ENCODE measurements at regions not wholly inside any gene's neighbourhood (a gene's known extent, or its start where the extent isn't known, plus 50 kb on each side); places are given as distances from the start of the nearest gene placed in this dataset.
"Not testable (repeated sequence)": the region's sequence is repeated elsewhere in the genome, so short reads cannot be mapped to it uniquely, and the experiment has no call there.

DNA sequence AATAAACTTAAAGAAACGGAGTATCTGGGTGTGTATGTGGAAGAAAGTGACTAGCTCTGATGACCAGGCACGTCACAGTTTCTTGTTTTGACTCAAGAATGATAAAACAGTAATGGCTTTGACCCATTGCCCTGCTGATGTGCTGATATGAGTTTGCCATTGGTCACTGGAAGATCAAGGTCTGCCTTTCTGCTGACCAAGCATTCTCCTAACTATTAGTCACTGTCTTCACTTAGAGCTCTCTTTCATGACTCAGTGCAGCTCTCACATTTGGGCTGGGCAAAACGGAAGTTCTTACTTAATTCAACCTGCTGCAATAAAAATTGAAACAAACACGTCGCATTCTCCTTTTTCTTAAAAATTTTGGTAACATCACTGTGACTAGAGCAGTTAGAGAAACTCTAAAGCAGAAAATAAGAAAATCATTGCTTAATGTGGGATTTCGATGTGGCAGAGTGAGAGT, 366.7 kb downstream of the BTG1 start:
- DNase-seq: no peak

DNA sequence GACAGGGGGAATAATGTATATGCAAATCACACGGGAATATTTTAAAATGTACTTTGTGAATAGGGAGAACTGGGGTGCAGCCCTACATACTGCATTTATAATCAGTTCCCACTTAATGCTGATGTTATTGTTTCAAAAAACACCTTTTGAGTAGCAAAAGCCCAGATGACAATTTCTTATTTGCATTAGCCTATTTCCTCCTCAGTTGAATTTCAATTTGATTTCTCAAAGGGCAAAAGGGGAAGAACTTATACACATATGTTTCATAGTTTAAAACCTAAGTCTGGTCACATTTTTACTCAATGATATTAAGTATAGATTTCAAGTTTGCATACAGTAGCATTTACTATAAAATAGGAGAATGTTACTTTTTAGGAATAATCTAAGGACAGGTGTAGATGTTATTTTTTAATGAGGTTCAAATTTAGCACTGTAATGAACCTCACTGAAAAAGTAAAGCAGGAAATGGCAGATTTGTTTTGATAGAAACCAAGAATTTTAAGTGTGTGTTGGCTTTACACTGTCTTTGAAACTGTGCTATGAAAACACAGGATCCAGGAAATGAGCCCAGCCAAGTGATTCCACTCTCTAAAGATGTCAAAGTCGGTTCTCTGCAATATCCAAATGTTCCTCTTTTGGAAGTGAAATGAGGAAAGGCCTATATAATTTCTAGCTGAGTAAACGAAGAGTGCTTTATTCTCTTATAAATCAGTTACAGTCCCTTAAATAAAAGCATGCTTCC, 367.4 kb downstream of the BTG1 start:
- no peak for DNase-seq

DNA sequence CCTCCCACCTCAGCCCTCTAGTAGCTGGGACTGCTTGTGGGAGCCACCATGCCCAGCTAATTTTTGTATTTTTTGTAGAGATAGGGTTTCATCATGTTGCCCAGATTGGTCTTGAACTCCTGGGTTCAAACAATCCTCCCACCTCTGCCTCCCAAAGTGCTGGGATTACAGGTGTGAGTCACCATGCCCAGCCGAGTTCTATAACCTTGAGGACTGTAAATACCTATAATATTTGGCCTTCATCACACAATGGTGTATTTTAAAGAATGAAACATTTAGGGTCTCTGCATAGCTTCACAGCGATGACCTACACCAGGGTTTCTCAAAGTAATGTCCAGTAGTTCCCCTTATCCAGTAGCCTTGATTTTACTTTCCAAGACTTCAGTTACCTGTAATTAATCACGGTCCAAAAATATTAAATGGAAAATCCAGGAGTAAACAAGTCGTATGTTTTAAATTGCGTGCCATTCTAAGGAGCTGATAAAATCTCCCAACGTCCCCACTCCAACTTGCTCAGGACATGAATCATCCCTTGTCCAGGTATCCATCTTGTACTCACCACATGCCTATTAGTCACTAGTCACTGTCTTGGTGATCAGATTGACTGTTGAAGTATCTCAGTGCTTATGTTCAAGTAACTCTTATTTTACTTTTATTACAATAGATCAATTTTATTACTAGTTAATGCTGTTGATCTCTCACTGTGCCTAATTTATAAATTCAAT, 368.2 kb downstream of the BTG1 start:
- no peak for DNase-seq

DNA sequence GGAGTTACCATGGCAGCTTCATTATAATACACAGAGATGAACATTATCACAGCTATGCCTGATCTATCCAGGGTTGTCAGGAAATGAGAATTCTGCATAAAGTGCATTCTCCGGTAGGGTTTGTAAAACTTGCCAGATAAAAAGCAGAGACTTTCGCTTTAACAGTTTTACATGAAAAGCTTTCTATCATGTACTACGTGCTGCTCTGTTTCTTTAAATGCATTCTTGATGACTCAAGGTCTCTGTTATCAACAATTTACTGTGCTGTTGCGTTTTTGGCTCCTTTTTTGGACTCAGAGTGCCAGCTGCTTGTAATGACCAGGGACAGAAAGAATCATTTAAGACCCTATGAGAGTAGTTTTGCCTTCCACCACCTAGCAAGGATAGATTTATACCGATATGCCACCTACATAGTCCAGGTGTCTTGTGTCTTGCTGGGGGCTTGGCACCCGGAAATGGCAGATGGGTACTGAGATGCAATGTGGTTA, 371.2 kb downstream of the BTG1 start:
- DNase-seq: no peak

DNA sequence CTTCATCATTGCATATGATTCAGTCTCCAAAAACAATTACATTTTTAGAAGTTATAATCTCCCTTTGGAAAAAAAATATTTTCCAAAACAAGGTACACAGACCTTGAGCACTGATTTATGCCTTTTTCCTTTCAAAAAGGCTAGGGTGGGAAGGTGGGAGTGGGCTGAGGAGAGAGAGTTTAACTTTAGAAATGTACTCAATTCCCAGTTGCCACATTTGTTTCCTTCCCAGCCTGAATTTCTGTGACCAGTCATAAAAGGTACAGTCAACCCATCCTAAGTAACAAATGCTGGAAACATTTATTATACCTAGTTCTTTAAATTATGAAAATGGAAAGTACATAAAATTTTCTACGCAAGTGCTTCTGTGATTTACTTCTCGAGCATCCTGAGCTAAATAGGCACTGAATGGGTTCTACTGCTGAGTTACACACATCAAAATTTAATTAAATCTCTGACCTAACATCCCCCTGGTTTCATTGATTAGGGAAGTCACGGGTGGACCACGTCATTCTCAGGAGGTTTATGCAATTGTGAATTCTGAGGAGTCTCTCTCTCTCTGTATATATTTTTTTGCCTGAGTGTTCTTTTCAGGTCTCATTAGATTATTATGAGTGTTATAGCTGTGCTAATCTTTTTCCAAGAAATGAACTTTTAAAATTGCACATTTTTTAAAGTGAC, 371.8 kb downstream of the BTG1 start:
- DNase-seq: no peak

DNA sequence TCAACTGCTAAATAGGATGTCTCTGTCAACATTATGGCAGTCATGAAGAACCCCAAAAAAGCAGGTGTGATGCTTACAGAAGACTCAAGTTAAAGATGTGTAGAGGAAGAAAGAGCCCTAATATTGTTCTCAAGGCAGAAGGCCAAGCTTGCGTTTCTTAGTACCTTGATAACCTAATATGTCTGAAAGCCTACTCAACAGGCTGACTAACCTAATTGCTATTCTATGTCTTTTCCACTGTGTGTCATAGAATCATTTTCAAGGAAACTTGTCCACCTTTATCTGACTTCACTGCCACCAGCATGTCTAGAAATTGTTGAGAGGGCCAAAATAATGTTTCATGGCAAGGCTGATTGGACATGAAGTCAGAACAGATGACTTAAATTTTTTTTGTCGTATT, 373.2 kb downstream of the BTG1 start:
- DNase-seq: no peak

DNA sequence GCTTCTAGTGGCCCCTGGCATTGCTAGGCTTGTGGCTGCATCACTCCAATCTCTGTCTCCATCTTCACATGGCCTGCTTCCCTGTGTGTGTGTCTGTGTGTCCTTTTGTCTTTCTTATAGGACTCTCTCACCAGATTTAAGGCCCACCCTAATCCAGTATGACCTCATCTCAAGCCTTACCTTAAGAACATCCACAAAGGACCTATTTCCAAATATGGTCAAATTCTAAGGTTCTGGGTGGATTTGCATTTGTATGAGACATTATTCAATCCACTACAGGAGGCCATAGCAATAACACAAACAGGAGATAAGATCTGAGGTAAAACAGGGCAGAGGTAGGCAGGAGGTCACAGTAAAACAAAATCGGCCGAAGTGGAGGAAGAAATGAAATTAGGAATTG, 375.9 kb downstream of the BTG1 start:
- no peak for DNase-seq

DNA sequence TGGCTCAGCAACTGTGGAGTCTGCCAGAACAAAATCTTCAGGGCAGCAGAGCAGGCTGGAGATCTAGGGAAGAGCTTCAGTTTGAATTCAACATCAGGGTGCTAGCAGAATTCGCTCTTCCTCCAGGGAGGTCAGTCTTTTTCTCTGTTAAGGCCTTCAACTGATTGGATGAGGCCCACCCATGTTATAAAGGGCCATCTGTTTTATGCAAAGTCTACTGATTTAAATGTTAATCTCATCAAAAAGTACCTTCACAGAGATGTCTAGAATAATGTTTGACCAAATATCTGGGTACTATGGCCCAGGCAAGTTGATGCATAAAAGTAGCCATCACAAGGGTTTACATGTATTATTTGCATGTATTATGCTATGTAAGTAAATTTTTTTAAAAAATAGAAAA, 378.4 kb downstream of the BTG1 start:
- DNase-seq: no peak

DNA sequence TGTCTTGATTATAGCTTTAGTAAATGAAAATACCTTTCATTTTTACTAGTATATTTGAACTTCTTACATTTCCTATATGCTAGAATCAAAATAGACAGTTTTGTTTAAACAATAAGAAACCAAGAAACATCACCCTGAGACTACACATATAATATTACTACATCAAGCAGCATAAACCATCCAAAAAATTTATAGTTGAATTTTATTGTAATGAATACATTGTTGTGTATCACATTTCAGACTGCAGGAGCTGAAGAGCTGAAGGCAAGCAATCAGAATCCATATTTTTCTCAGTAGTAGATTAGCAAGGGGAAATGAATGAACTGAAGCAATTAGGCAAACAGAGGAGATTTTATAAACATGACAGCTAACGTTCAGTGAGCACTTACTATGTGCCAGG, 379.2 kb downstream of the BTG1 start:
- DNase-seq: no peak

DNA sequence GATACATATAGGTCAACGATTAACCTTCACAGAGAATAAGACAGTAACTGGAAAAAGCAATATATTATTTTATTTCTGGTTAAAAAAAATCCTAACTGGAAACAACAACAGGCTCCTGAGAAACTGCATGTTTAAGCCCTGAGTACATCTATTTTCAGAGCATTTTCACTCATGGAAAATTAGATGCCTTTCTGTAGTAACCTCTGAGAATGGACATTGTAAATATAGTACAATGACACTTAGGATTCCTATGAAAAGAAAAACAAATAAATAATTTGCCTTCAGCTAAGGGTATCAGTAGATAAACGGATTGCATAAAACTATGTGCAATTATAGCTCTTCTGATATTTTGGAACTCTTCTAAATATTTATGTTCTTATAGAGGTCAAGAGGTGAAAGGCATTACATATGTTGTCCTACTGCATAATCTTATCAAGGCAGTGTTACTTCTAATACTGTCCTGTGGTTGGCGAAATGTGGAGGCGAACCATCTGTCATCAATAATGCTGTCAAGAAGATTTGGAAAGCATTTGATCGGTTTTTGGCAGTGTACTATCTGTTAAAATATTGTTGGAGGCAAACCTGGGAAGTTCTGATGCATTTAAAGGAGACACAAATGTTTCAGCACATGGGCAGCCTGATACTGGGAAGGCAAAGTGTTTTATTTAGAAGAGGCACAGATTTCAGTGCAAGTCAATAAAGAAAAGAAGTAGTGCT, 381.8 kb downstream of the BTG1 start:
- no peak for DNase-seq

DNA sequence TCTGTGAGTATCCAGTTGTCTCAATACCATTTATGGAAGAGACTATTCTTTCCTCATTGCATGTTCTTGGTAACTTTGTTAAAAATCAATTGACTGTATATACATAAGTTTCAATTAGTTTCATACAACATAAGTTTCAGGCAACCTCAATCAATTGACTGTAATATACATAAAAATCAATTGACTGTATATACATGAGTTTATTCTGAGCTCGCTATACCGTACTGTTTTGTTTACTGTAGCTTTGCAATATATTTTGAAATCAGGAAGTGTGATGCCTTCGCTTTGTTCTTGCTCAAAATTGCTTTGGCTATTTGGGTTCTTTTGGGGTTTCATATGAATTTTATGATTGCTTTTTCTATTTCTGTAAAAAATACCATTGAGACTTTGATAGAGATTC, 392.0 kb downstream of the BTG1 start:
- no peak for DNase-seq

DNA sequence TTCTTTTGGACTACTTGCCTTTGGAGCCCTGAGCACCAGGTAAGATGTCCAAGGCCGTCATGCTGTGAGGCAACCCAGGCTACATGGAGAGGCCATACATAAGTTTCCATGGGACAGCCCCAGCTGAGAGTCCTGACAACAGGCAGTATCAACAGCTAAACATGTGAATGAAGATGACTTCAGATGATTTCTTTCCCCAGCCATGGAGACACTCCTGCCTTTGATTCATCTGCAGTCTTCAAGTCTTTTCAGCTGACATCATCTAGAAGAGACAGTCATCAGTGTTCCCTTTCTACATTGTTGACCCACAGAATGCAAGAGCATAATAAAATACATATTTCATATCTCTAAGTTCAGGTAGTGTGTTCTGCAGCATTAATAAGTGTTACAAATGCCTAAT, 398.7 kb downstream of the BTG1 start:
- no peak for DNase-seq

DNA sequence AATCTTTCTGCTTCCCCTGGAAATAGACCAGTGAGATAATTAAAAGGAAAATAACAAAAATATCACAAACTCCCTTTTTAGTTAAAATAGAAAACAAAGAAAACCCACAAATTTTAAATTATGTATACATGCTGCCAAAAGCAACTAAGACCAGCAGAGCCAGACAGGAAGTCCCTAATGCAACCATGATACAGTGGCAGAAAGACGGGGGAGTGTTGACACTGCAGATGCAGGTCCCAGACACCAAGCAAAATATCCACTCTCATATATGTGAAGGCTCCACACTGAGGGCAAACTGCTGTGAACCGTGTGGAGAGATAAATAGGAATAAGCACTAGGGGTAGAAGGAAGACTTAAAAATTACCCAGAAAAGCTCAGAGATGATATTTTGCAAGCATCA, 401.0 kb downstream of the BTG1 start:
- no peak for DNase-seq

DNA sequence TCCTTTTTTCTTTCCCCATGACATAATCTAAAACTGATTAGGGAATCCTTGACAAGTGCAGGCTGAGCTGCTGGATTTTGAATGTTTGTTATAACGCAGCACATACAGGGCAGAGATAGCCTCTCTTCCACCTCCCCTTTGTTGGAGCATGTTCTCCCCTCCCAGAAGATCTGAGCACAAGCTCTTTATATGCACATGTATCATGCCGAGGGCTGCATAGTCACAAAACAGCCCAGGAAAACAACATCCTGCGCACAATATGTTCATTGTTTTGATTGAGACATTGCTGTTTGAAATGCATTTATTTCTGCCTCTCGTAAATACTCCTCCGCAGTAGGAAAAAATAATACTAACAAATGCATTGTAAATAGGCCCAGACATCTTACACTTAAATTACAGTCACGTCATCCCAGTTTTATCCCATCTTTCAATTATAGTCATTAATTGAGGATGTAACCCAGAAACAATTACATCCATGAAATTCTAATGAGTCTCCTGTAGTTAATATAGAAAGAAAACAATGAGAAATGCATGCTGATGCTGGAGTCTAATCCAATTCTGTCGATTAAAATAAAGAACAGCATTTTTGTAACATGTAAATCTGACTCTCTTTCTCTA, 401.8 kb downstream of the BTG1 start:
- no peak for DNase-seq

DNA sequence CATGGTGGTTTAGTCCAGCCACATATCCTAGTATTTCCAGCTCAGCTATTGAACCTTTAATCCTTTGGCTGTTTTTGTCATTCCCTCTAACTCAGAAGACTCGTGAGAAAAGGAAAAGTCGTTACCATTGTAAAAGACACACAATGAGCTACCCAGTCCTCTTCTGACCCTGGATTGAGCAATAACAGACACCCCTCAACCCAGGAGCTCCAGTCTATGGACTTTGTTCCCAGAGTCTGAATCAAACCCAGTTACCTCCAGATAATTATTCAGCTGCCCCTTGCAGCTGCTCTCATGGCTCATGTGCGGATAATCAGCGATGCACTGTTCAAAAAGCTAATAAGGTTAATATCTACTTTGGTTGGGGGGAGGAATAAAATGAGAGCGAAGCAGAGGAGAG, 402.4 kb downstream of the BTG1 start:
- no peak for DNase-seq

DNA sequence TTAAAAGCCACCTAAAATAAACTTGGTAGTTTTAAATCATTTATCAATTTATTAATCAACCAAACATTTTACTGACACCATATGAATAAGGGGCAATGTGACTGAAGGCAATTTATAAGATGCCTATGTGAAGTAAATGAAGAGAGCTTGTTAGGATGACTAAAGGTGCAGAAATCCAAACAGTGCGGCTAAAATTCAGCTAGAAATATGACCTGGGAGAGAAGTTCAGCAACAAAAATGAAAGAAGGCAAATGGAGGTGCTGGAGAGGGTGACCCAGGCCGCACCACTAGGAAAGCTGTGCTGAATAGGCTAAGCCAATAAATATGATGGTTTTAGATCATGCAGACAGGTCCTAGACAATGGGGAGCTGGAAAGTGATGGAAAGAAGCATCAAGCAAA, 403.7 kb downstream of the BTG1 start:
- DNase-seq: no peak

DNA sequence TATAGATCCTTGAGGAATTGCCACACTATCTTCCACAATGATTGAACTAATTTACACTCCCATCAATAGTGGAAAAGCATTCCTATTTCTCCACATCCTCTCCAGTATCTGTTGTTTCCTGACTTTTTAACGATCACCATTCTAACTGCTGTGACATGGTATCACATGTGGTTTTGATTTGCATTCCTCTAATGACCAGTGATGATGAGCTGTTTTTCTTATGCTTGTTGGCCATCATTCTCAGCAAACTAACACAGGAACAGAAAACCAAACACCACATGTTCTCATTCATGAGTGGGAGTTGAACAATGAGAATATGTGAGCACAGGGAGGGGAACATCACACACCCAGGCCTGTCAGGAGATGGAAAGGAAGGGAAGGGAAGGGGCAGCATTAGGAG, 411.8 kb downstream of the BTG1 start:
- DNase-seq: not testable (repeated sequence)

DNA sequence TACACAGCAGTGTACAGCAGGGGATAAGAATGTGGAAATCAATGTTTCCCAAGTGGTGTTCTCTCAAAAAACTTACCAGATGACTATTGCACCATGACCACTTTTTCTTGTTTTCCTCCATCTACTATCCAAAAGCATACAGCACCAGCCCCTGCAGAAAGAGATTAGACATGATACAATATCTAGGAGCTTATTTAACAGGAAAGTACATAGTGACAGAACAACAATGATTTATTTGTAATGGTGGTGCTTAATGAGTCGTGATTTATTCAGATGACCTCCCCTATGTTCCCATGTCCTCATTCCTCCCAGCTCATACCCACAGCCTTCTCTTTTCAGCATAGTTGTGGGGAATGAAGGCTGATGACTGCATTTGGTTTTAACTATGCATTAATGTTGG, 413.6 kb downstream of the BTG1 start:
- no peak for DNase-seq

DNA sequence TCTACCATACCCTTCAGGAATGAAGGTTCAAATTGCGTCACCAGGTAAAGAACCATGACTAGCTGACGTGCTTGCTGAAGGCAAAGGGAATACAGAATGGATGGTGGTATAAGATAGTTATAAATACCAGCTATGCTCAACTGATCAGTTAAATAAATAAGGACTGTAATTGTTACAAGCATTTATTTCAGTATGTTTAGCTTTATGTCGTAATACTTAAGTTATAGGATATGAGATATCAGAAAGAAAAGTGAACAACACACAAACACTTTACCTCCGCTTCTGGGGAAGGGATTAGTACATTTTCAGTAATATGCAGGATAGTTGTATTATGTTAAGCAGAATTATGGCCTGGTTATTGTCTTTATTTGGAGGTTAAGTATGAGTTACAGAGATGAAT, 416.1 kb downstream of the BTG1 start:
- DNase-seq: no peak

DNA sequence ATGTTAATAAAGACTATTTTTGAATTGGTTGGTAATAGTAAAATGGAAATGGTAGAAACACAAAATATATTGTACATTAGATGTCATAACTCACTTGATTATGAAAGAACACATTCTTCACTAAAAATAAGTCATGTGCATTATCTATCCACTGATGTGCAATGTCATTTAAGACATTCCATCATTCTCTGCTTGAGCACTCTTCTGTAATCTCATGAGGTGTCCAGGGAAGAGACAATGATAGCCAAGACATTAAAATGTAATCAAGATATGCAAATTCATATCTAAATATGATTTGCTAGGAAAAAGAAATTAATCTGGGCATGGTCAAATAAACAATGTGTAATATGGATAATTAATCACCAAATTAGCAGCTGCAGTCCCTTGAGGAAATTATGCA, 422.5 kb downstream of the BTG1 start:
- DNase-seq: no peak

DNA sequence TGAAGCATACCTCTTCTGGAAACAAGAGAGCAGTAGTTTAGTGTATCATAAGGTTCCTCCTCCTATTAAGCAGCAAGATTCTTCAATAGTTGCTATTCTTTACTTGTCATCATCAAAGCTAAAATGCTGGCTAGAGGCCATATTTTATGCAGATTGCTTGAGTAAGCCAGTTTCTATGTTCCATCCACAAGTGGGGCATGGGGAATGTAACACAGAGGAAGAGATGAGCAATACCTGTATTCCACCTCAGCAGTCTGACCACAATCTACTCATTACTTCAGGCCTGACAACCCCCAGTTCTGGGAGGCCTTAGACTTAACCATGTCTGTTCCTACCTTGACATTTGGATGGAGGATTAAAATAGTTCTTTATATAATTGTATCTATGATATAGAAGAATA, 423.6 kb downstream of the BTG1 start:
- no peak for DNase-seq

DNA sequence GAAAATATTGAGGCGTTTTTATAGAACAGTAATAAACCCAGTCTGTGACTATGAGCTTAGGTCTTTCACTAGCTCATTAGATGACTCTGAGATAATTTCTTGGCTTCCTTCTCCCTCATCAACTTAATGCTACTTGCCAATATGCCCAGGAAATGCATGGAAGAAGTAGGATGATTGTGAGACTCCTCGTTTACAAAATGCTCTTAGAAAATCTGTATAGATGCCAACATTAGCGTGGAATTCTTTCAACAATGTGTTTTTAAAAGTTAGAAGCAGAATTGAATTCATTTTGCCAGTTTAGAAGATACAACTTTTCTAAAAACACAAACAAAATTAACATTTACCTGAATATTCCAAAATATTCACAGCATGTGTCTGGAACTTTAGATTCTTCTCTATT, 424.6 kb downstream of the BTG1 start:
- DNase-seq: no peak

DNA sequence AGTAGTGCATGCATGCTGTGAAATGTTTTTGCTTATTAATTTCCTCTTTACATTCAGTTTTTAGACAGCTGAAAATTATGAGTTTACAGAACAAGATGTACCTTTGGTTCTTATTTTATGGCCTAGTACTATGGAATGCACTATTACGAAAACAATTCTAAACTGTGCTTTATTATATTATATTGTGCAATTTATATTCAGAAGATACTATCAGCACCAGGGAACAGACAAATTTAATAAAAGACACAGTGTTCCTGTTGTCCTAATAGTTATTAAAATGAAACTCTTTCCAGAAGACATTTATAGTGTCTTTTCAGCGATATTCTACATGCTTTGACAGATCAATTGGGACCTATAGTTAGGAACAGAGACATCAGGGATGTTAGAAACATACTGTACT, 427.3 kb downstream of the BTG1 start:
- DNase-seq: no peak

Data from NCI-H1092 treated with DMSO at 0.1 percent for 48 hours (cell line).